ENCODE measurements at regions not wholly inside any gene's neighbourhood (a gene's known extent, or its start where the extent isn't known, plus 50 kb on each side); places are given as distances from the start of the nearest gene placed in this dataset.

DNA sequence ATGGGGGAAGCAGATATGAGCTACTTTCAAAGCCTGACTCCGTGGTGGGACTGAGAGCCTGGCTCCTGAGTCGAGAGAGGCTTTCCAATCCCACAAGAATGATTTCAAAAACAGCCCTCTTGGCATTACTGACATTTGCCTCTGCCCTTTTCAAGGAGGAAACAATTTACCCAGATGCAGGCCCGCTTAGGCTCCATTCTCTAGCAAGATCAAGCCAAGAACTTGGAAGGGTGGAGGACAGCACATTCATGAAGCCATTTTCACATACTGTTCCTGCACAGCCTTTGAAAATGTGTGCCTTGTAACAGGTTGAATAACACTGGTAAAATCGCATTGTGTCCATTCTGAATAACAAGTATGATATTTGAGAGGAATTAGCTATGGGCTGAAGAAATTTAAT, 58.2 kb upstream of the EED start:
- no peak for DNase-seq (ENCODE audit: extremely low spot score in 2 of 2)
- H3K9me3 ChIP-seq, result no peaks in the 10 kb centered on the region
- H3K4me1 ChIP-seq, result peaks cover 15% of the 10 kb centered on the region
- no peaks in the 10 kb centered on the region for H3K36me3 ChIP-seq
- intact Hi-C loops (cut with DNase I), result no loop called here
- no peak overlapping the region for H3K4me3 ChIP-seq
- no peak overlapping the region for H3K27ac ChIP-seq
- no peak for TF ChIP-seq POLR2A (IDR thresholded peaks at IDR 0.05)
- TF ChIP-seq, protein P1, sequence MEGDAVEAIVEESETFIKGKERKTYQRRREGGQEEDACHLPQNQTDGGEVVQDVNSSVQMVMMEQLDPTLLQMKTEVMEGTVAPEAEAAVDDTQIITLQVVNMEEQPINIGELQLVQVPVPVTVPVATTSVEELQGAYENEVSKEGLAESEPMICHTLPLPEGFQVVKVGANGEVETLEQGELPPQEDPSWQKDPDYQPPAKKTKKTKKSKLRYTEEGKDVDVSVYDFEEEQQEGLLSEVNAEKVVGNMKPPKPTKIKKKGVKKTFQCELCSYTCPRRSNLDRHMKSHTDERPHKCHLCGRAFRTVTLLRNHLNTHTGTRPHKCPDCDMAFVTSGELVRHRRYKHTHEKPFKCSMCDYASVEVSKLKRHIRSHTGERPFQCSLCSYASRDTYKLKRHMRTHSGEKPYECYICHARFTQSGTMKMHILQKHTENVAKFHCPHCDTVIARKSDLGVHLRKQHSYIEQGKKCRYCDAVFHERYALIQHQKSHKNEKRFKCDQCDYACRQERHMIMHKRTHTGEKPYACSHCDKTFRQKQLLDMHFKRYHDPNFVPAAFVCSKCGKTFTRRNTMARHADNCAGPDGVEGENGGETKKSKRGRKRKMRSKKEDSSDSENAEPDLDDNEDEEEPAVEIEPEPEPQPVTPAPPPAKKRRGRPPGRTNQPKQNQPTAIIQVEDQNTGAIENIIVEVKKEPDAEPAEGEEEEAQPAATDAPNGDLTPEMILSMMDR (IDR thresholded peaks at IDR 0.05), result no peak
- no peak for TF ChIP-seq POLR2AphosphoS5 (IDR thresholded peaks at IDR 0.05; ENCODE audit: insufficient read depth in 1 of 2, low read depth in 1 of 2)
- no peaks in the 10 kb centered on the region for H3K27me3 ChIP-seq

GRCh38 chr11:86185381-86185750, 59.2 kb upstream of the EED start:
- no peak overlapping the region for H3K27ac ChIP-seq
- H3K9me3 ChIP-seq, result no peaks in the 10 kb centered on the region
- peaks cover 15% of the 10 kb centered on the region for H3K4me1 ChIP-seq
- H3K36me3 ChIP-seq, result no peaks in the 10 kb centered on the region
- TF ChIP-seq POLR2AphosphoS5 (IDR thresholded peaks at IDR 0.05; ENCODE audit: insufficient read depth in 1 of 2, low read depth in 1 of 2) (no peak), POLR2A (IDR thresholded peaks at IDR 0.05) (no peak)
- TF ChIP-seq, protein P1 (IDR thresholded peaks at IDR 0.05), result no peak
- H3K27me3 ChIP-seq, result no peaks in the 10 kb centered on the region
- no peak overlapping the region for H3K4me3 ChIP-seq
- intact Hi-C loops (cut with DNase I), result no loop called here
- DNase-seq (ENCODE audit: extremely low spot score in 2 of 2), result no peak

DNA sequence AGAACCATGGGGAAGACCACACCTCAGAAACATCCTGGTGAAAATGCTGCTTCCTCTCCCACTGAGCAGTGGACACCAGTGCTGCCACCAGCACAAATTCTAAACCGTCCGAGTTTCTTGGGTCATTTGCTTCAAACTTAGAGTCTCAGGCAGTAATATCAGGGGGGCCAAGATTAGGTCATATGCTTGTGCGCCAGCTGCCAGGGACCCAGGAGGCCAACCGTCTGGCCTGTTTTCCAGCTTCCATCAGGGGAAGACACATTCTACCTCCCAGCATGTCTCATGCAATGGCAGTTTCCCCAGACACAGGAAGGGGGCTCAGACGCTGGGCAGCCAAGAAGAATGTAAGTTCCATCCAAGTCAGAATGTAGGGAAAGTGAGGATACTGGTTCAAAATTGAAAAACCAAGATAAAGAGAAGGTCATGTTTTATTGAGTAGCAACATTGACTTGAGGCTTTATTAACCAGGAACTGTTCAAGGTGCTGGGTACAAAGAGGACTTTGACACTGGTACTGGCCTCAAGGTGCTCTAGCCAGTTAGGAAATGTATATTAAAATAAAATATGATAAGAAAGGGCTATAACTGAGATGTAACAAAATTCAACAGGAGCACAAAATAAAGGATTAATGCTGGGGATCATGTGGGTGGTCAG, 59.7 kb upstream of the EED start:
- TF ChIP-seq POLR2AphosphoS5 (IDR thresholded peaks at IDR 0.05; ENCODE audit: insufficient read depth in 1 of 2, low read depth in 1 of 2) (no peak), POLR2A (IDR thresholded peaks at IDR 0.05) (no peak)
- TF ChIP-seq, protein P1 (IDR thresholded peaks at IDR 0.05), result no peak
- Histone ChIP-seq H3K27me3 (no peaks in the 10 kb centered on the region), H3K4me3 (no peak overlapping the region), H3K27ac (no peak overlapping the region), H3K4me1 (peaks cover 15% of the 10 kb centered on the region), H3K36me3 (no peaks in the 10 kb centered on the region), H3K9me3 (no peaks in the 10 kb centered on the region)
- intact Hi-C loops (cut with DNase I), result no loop called here
- DNase-seq (ENCODE audit: extremely low spot score in 2 of 2), result peak in 1 of 2 donors; percentile 20

GRCh38 chr11:86183694-86184093, 60.9 kb upstream of the EED start:
- Histone ChIP-seq H3K4me1 (peaks cover 23% of the 10 kb centered on the region), H3K4me3 (no peak overlapping the region), H3K27me3 (no peaks in the 10 kb centered on the region), H3K9me3 (no peaks in the 10 kb centered on the region), H3K36me3 (no peaks in the 10 kb centered on the region), H3K27ac (no peak overlapping the region)
- DNase-seq (ENCODE audit: extremely low spot score in 2 of 2), result no peak
- no peak for TF ChIP-seq POLR2A (IDR thresholded peaks at IDR 0.05)
- no peak for TF ChIP-seq POLR2AphosphoS5 (IDR thresholded peaks at IDR 0.05; ENCODE audit: insufficient read depth in 1 of 2, low read depth in 1 of 2)
- TF ChIP-seq, protein P1 (IDR thresholded peaks at IDR 0.05), result no peak
- intact Hi-C loops (cut with DNase I), result no loop called here

DNA sequence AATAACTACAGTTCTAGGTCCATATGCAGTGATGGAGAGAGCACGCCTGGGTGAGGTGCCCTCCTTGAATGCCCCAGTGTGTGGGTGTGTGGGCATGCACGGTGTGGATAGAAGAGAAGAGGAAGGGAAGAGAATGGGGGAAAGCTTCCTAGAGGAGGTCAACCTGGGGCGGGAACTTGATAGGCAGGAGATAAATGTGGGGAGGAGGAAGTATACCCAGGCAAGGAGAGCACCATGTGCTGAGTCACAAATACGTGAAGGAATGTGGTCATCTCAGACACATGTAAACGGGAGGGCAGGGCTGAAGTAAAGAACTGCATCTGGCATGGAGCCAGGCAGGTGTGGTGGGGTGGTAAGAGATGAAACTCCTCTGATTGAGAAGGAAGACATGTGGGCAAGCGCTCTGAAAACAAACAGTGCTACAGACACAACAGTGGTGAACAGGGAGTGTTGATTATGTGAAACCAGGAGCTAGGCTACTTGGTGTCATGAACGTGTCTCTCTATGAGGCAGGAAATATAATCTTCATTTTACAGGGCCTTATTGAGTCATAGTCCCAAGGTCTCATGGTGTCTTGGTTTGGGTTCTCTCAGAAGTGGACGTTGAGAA, 61.5 kb upstream of the EED start:
- H3K36me3 ChIP-seq, result no peaks in the 10 kb centered on the region
- peaks cover 23% of the 10 kb centered on the region for H3K4me1 ChIP-seq
- H3K27ac ChIP-seq, result no peak overlapping the region
- no peak overlapping the region for H3K4me3 ChIP-seq
- no peaks in the 10 kb centered on the region for H3K27me3 ChIP-seq
- no peak for DNase-seq (ENCODE audit: extremely low spot score in 2 of 2)
- H3K9me3 ChIP-seq, result no peaks in the 10 kb centered on the region
- TF ChIP-seq, protein P1 (IDR thresholded peaks at IDR 0.05), result no peak
- no peak for TF ChIP-seq POLR2A (IDR thresholded peaks at IDR 0.05)
- TF ChIP-seq POLR2AphosphoS5 (IDR thresholded peaks at IDR 0.05; ENCODE audit: insufficient read depth in 1 of 2, low read depth in 1 of 2), result no peak
- intact Hi-C loops (cut with DNase I), result no loop called here
